ENCODE measurements at regions not wholly inside any gene's neighbourhood (a gene's known extent, or its start where the extent isn't known, plus 50 kb on each side); places are given as distances from the start of the nearest gene placed in this dataset.

GRCh38 chr20:21033817-21034216 lies 72.3 kb downstream of the LINC00237 start:
- no peak for DNase-seq

- no peak for DNase-seq
Measured at GRCh38 chr20:21031666-21032065, 74.5 kb downstream of the LINC00237 start.

GRCh38 chr20:21029341-21029740 lies 76.8 kb downstream of the LINC00237 start:
- DNase-seq: no peak

- DNase-seq: no peak
Measured at GRCh38 chr20:21028921-21029320, 77.2 kb downstream of the LINC00237 start.

- DNase-seq: no peak
Measured at GRCh38 chr20:21028436-21028835, 77.7 kb downstream of the LINC00237 start.

GRCh38 chr20:21027569-21027968 lies 78.6 kb downstream of the LINC00237 start:
- no peak for DNase-seq

- DNase-seq: no peak
Measured at GRCh38 chr20:21026951-21027350, 79.2 kb downstream of the LINC00237 start.

GRCh38 chr20:21024420-21024819 lies 81.7 kb downstream of the LINC00237 start:
- no peak for DNase-seq

- DNase-seq: no peak
Measured at GRCh38 chr20:21022925-21023324, 83.2 kb downstream of the LINC00237 start.

- DNase-seq: no peak
Measured at GRCh38 chr20:21021472-21021790, 84.7 kb downstream of the LINC00237 start.

- no peak for DNase-seq
Measured at GRCh38 chr20:21020659-21021471, 85.3 kb downstream of the LINC00237 start.

GRCh38 chr20:21019814-21020658 lies 86.1 kb downstream of the LINC00237 start:
- DNase-seq: no peak

GRCh38 chr20:21019468-21019813 lies 86.7 kb downstream of the LINC00237 start:
- DNase-seq: no peak

GRCh38 chr20:21018576-21018975 lies 87.6 kb downstream of the LINC00237 start:
- no peak for DNase-seq

- no peak for DNase-seq
Measured at GRCh38 chr20:21017528-21018085, 88.6 kb downstream of the LINC00237 start.

- DNase-seq: no peak
Measured at GRCh38 chr20:21016751-21017150, 89.4 kb downstream of the LINC00237 start.

GRCh38 chr20:21014528-21014927 lies 91.6 kb downstream of the LINC00237 start:
- DNase-seq: no peak

- DNase-seq: no peak
Measured at GRCh38 chr20:21008951-21009350, 97.2 kb downstream of the LINC00237 start.

- no peak for DNase-seq
Measured at GRCh38 chr20:21006611-21007010, 99.5 kb downstream of the LINC00237 start.

- no peak for DNase-seq
Measured at GRCh38 chr20:21004386-21005076, 101.6 kb downstream of the LINC00237 start.

- DNase-seq: no peak
Measured at GRCh38 chr20:21003902-21004301, 102.3 kb downstream of the LINC00237 start.

- DNase-seq: no peak
Measured at GRCh38 chr20:21002486-21002885, 103.7 kb downstream of the LINC00237 start.

- no peak for DNase-seq
Measured at GRCh38 chr20:20993372-20993771, 112.8 kb downstream of the LINC00237 start.

All from CD4-positive, alpha-beta T cell treated with Interleukin-4 for 4 hours (primary cell).